Stimulated activated effector memory CD8-positive, alpha-beta T cell treated with anti-CD3 and anti-CD28 coated beads, Interleukin-12 subunit alpha, Interleukin-12 subunit beta, amount 100 ng/mL, for 72 hours (primary cell): ENCODE measurements at regions not wholly inside any gene's neighbourhood (a gene's known extent, or its start where the extent isn't known, plus 50 kb on each side); places are given as distances from the start of the nearest gene placed in this dataset.
"Not testable (repeated sequence)": the region's sequence is repeated elsewhere in the genome, so short reads cannot be mapped to it uniquely, and the experiment has no call there.

ENCODE experiments used
- ATAC-seq: fragments of 150-1000 bp; cut with Tn5 transposase; 2 replicates; pipeline ENCODE4 v1.10.0; 2021
- DNase-seq, 2 donors: peaks; one replicate each; pipeline ENCODE4 v3.0.0; 2021 to 2022; ENCODE audit warnings: low spot score in 2 of 2
- H3K27ac Mint-ChIP-seq: one replicate; pipeline ENCODE4 v1.8.0; 2022; ENCODE audit warnings: mild to moderate bottlenecking, mixed read lengths
- H3K36me3 Mint-ChIP-seq: one replicate; pipeline ENCODE4 v1.8.0; 2022; ENCODE audit warnings: mild to moderate bottlenecking, mixed read lengths
- H3K4me1 Mint-ChIP-seq: one replicate; pipeline ENCODE4 v1.8.0; 2022; ENCODE audit warnings: mixed read lengths
- H3K4me3 Mint-ChIP-seq: one replicate; pipeline ENCODE4 v1.8.0; 2022; ENCODE audit warnings: mild to moderate bottlenecking, mixed read lengths
- H3K9me3 Mint-ChIP-seq: one replicate; pipeline ENCODE4 v1.8.0; 2022; ENCODE audit warnings: mixed read lengths

- no peaks in the 10 kb centered on the region for H3K36me3 Mint-ChIP-seq
- no peak for ATAC-seq
- no peak overlapping the region for H3K4me3 Mint-ChIP-seq
- peaks cover 2% of the 10 kb centered on the region for H3K9me3 Mint-ChIP-seq
- no peak for DNase-seq
- H3K4me1 Mint-ChIP-seq = no peaks in the 10 kb centered on the region
- no peak overlapping the region for H3K27ac Mint-ChIP-seq
Measured at GRCh38 chr2:16070648-16070971, 130.3 kb downstream of the MYCN start.

- no peak overlapping the region for H3K4me3 Mint-ChIP-seq
- H3K4me1 Mint-ChIP-seq = no peaks in the 10 kb centered on the region
- ATAC-seq = no peak
- no peak overlapping the region for H3K27ac Mint-ChIP-seq
- peaks cover 2% of the 10 kb centered on the region for H3K9me3 Mint-ChIP-seq
- DNase-seq = no peak
- no peaks in the 10 kb centered on the region for H3K36me3 Mint-ChIP-seq
Measured at GRCh38 chr2:16069933-16070647, 129.7 kb downstream of the MYCN start.

- no peaks in the 10 kb centered on the region for H3K36me3 Mint-ChIP-seq
- peaks cover 2% of the 10 kb centered on the region for H3K9me3 Mint-ChIP-seq
- no peaks in the 10 kb centered on the region for H3K4me1 Mint-ChIP-seq
- ATAC-seq = no peak
- no peak overlapping the region for H3K4me3 Mint-ChIP-seq
- H3K27ac Mint-ChIP-seq = no peak overlapping the region
- DNase-seq = no peak
Measured at GRCh38 chr2:16069663-16069932, 129.2 kb downstream of the MYCN start.

GRCh38 chr2:16068552-16068940 is 128.2 kb downstream of the MYCN start:
- no peak for DNase-seq
- no peak for ATAC-seq
- Mint-ChIP-seq H3K4me3 (no peak overlapping the region), H3K9me3 (peaks cover 7% of the 10 kb centered on the region), H3K36me3 (no peaks in the 10 kb centered on the region), H3K27ac (no peak overlapping the region), H3K4me1 (no peaks in the 10 kb centered on the region)

- no peak overlapping the region for H3K27ac Mint-ChIP-seq
- H3K9me3 Mint-ChIP-seq = peaks cover 5% of the 10 kb centered on the region
- no peaks in the 10 kb centered on the region for H3K4me1 Mint-ChIP-seq
- DNase-seq (no peak), ATAC-seq (no peak)
- H3K4me3 Mint-ChIP-seq = no peak overlapping the region
- H3K36me3 Mint-ChIP-seq = no peaks in the 10 kb centered on the region
Measured at GRCh38 chr2:16067866-16068551, 127.7 kb downstream of the MYCN start.

- no peaks in the 10 kb centered on the region for H3K36me3 Mint-ChIP-seq
- peaks cover 5% of the 10 kb centered on the region for H3K9me3 Mint-ChIP-seq
- no peaks in the 10 kb centered on the region for H3K4me1 Mint-ChIP-seq
- no peak for ATAC-seq
- no peak for DNase-seq
- H3K4me3 Mint-ChIP-seq = no peak overlapping the region
- H3K27ac Mint-ChIP-seq = no peak overlapping the region
Measured at GRCh38 chr2:16067444-16067843, 127.1 kb downstream of the MYCN start.

- Mint-ChIP-seq H3K36me3 (no peaks in the 10 kb centered on the region), H3K4me1 (no peaks in the 10 kb centered on the region), H3K27ac (no peak overlapping the region), H3K4me3 (no peak overlapping the region), H3K9me3 (peaks cover 5% of the 10 kb centered on the region)
- DNase-seq = no peak
- ATAC-seq = no peak
Measured at GRCh38 chr2:16067037-16067406, 126.7 kb downstream of the MYCN start.

GRCh38 chr2:16066261-16067036 is 126.1 kb downstream of the MYCN start:
- Mint-ChIP-seq H3K4me3 (no peak overlapping the region), H3K27ac (no peak overlapping the region), H3K9me3 (peaks cover 5% of the 10 kb centered on the region), H3K36me3 (no peaks in the 10 kb centered on the region), H3K4me1 (no peaks in the 10 kb centered on the region)
- no peak for DNase-seq
- no peak for ATAC-seq

- not testable (repeated sequence) for ATAC-seq, H3K36me3 Mint-ChIP-seq, H3K4me1 Mint-ChIP-seq, DNase-seq, H3K27ac Mint-ChIP-seq, H3K4me3 Mint-ChIP-seq, H3K9me3 Mint-ChIP-seq
Measured at GRCh38 chr2:16065272-16066069, 125.1 kb downstream of the MYCN start.

GRCh38 chr2:16064745-16065144 is 124.4 kb downstream of the MYCN start:
- no peak overlapping the region for H3K4me3 Mint-ChIP-seq
- no peak for ATAC-seq

GRCh38 chr2:16063955-16064633 is 123.7 kb downstream of the MYCN start:
- Mint-ChIP-seq H3K9me3 (peaks cover 5% of the 10 kb centered on the region), H3K36me3 (no peaks in the 10 kb centered on the region), H3K4me1 (no peaks in the 10 kb centered on the region), H3K4me3 (no peak overlapping the region), H3K27ac (no peak overlapping the region)
- ATAC-seq (no peak), DNase-seq (no peak)

More at GRCh38 chr2:16064745-16065144, 124.4 kb downstream of the MYCN start:
- H3K27ac Mint-ChIP-seq = no peak overlapping the region
- H3K36me3 Mint-ChIP-seq = no peaks in the 10 kb centered on the region
- H3K4me1 Mint-ChIP-seq = no peaks in the 10 kb centered on the region
- no peak for DNase-seq
- H3K9me3 Mint-ChIP-seq = peaks cover 5% of the 10 kb centered on the region

GRCh38 chr2:16063251-16063850 is 123.0 kb downstream of the MYCN start:
- H3K9me3 Mint-ChIP-seq = peaks cover 5% of the 10 kb centered on the region
- no peaks in the 10 kb centered on the region for H3K36me3 Mint-ChIP-seq
- H3K4me3 Mint-ChIP-seq = no peak overlapping the region
- ATAC-seq (no peak), DNase-seq (no peak)
- H3K4me1 Mint-ChIP-seq = no peaks in the 10 kb centered on the region
- no peak overlapping the region for H3K27ac Mint-ChIP-seq

GRCh38 chr2:16062471-16063250 is 122.3 kb downstream of the MYCN start:
- no peaks in the 10 kb centered on the region for H3K4me1 Mint-ChIP-seq
- no peak overlapping the region for H3K4me3 Mint-ChIP-seq
- DNase-seq (no peak), ATAC-seq (no peak)
- no peaks in the 10 kb centered on the region for H3K36me3 Mint-ChIP-seq
- peaks cover 5% of the 10 kb centered on the region for H3K9me3 Mint-ChIP-seq
- H3K27ac Mint-ChIP-seq = no peak overlapping the region
